ENCODE measurements at regions not wholly inside any gene's neighbourhood (a gene's known extent, or its start where the extent isn't known, plus 50 kb on each side); places are given as distances from the start of the nearest gene placed in this dataset.
"Not testable (repeated sequence)": the region's sequence is repeated elsewhere in the genome, so short reads cannot be mapped to it uniquely, and the experiment has no call there.

- no peak for DNase-seq (ENCODE audit: low spot score)
- ATAC-seq, result no peak
Measured at GRCh38 chr1:101185421-101185820, 51.4 kb upstream of the S1PR1 start.

DNA sequence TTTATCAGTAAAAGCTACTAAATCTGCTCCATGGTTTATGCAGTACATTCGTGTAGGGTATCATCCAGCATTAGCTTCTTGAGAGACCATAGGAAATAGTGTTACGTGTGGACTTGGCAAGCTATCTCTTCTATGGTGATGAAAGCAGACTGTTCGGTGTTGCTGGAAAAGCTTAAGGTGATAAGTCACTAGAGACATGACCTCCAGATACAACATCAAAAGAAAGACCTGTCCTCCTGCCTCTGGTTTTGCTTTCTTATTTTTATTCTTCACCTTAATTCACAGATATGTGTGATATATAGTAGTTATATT lies 53.5 kb upstream of the S1PR1 start:
- ATAC-seq, result peak; percentile 66
- no peak for DNase-seq (ENCODE audit: low spot score)

- peak; percentile 73 for ATAC-seq
- DNase-seq (ENCODE audit: low spot score), result no peak
Measured at GRCh38 chr1:101182627-101183387, 54.0 kb upstream of the S1PR1 start.

DNA sequence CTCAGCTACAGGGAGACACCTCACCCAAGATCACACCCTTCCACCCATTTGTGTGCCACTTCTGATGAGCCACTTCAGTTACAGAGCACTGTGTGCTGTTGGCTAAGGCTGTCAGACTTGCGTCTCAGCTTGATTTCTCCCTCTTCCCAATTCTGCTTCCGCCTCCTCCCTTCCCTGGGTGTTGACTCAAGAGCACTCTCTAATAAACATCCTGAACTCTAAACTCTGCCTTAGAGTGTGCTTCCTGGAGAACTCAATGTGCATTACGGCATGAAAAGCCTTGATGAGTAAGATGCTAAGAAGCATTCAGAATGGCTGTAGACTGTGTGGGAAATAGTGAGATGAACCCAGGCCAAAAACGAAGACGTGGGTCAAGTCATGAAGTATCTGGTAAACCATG lies 54.9 kb upstream of the S1PR1 start:
- ATAC-seq, result peak; percentile 53
- no peak for DNase-seq (ENCODE audit: low spot score)

- DNase-seq (ENCODE audit: low spot score), result no peak
- ATAC-seq, result no peak
Measured at GRCh38 chr1:101178688-101179491, 57.9 kb upstream of the S1PR1 start.

DNA sequence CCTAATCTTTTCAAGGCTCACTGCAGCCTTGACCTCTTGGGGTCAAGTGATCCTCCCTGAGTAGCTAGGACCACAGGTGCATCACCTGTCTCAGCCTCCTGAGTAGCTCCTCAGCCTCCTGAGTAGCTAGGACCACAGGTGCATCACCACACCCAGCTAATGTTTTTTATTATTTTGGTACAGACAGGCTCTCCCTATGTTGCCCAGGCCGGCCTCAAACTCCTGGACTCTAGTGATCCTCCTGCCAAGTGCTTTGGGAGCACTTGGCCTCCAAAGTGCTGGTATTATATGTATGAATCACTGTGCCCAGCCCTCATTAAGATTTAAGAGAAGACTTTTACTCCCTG lies 58.5 kb upstream of the S1PR1 start:
- DNase-seq (ENCODE audit: low spot score), result no peak
- ATAC-seq, result no peak

GRCh38 chr1:101175886-101176285 lies 60.9 kb upstream of the S1PR1 start:
- ATAC-seq, result no peak
- no peak for DNase-seq (ENCODE audit: low spot score)

DNA sequence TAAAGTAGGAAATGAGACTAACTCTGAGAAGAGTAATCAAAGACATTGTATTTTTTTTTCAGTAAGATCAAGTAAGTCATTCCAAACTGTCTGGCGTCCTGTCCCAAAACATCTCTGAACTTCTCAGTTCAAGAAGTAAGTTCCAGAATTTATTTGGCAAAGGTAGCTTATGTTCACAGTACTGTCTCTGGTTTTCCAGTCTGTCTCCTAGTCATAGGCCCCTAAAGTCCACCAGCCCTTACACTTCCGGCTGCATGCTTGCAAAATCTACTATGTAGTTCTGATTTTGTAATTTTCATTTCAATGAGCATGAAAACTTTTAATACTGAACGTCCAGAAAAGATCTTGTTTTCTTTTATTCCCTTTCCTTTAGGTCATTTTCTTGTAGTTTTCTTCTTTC lies 61.4 kb upstream of the S1PR1 start:
- no peak for DNase-seq (ENCODE audit: low spot score)
- ATAC-seq, result no peak

GRCh38 chr1:101174722-101175121 lies 62.1 kb upstream of the S1PR1 start:
- no peak for DNase-seq (ENCODE audit: low spot score)
- no peak for ATAC-seq

GRCh38 chr1:101174298-101174697 lies 62.5 kb upstream of the S1PR1 start:
- not testable (repeated sequence) for DNase-seq (ENCODE audit: low spot score)

DNA sequence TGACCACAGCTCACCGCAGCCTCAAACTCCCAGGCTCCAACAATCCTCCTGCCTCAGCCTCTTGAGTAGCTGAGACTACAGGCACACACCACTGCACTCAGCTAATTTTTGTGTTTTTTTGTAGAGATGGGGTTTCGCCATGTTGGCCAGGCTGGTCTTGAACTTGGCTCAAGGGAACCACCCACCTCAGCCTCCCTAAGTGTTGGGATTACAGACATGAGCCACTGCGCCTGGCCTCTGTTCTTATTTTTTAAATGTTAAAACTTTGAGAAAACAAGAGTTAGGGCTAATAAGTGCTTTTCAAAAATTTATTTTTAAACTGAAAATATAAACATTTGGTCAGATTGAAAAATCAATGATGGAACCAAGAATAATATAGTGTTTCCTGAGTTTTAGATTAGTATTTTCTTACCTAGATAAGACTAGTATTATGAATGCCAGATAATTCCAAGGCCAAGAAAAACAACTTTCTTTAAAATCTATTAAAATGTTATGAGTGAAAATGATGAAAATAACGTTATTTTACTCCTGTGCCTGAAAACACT lies 66.2 kb upstream of the S1PR1 start:
- ATAC-seq (no peak), DNase-seq (ENCODE audit: low spot score) (no peak)

More at GRCh38 chr1:101174298-101174697, 62.5 kb upstream of the S1PR1 start:
- not testable (repeated sequence) for ATAC-seq

DNA sequence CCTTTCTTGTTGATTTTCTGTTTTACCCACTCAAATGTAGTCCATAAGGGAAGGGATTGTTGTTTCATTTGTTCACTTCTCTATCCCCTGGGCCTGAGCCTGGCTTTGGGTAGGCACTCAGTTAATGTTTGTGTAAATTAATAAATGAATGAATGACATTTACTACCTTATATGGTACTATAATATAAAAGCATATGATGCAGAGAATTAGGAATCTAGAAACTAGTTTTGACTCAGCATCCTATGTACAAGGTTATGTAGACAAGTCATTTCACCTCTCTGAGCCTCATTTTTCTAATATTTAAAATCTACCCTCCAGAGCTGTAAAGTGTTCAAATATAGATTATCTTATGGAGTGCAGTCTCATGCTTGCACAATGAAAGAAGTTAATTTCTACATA lies 68.9 kb upstream of the S1PR1 start:
- no peak for ATAC-seq

DNA sequence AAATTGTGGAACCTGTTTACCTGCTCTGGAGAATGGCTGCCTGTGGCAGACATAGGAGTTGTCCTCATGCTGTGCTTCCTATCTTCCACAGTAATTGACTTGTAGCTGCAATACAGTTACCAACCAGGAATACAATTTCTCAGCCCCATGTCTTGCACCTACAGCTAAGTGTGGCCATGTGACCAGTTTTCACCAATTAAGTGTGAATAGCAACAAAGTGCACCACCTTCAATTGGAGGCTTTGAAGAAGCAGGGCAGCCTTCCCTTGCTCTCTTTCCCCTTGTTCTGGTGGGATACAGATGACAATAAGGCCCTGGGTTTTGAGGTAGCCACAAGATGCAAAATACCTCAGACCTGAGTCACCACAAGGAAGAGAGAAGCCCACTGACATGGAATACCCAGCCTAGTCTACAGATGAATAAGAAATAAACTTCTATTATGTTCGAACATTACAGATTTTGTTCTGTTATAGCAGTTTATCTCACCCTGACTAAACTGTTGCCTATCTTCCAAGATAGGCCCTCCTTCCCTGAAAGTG lies 70.2 kb upstream of the S1PR1 start:
- ATAC-seq (no peak), DNase-seq (ENCODE audit: low spot score) (no peak)

More for the DNA sequence above, 68.9 kb upstream of the S1PR1 start:
- no peak for DNase-seq (ENCODE audit: low spot score)

DNA sequence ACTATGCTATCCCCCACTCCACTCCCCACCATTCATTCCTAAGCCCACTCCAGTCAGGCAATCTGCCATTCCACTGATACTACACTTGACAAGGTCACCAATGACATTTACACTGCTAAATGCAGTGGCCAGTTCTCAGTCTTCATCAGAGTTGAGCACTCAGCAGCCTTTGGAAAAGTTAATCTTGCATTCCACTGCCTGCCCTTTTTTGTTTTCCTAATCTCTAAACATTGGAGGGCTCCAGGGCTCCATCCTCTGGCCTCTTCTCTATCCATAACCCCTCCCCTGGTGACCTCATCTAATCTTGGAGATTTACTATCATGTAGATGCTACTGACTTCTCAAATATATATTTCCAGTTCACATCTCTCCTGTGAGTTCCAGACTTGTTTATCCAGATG lies 70.9 kb upstream of the S1PR1 start:
- ATAC-seq (no peak), DNase-seq (ENCODE audit: low spot score) (no peak)

GRCh38 chr1:101165532-101165931 lies 71.3 kb upstream of the S1PR1 start:
- no peak for ATAC-seq
- no peak for DNase-seq (ENCODE audit: low spot score)

DNA sequence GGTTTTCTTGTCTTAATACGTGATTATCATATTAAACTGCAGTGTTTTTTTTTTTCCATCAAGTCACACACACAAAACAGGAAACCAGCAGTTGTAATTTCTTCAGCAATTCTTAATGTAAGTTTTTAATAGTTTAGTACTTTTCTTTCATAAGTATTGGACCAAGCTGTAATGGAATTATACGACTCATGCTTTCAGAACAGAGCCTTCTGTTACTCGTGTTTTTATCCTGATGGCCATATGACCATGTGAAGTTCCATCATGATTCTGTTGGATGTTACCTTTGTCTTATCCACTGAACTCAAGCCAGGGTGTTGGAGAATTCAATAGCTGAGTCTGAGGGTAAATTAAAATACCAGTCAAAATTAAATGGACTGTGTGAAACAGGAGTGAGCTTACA lies 72.0 kb upstream of the S1PR1 start:
- no peak for ATAC-seq
- no peak for DNase-seq (ENCODE audit: low spot score)

DNA sequence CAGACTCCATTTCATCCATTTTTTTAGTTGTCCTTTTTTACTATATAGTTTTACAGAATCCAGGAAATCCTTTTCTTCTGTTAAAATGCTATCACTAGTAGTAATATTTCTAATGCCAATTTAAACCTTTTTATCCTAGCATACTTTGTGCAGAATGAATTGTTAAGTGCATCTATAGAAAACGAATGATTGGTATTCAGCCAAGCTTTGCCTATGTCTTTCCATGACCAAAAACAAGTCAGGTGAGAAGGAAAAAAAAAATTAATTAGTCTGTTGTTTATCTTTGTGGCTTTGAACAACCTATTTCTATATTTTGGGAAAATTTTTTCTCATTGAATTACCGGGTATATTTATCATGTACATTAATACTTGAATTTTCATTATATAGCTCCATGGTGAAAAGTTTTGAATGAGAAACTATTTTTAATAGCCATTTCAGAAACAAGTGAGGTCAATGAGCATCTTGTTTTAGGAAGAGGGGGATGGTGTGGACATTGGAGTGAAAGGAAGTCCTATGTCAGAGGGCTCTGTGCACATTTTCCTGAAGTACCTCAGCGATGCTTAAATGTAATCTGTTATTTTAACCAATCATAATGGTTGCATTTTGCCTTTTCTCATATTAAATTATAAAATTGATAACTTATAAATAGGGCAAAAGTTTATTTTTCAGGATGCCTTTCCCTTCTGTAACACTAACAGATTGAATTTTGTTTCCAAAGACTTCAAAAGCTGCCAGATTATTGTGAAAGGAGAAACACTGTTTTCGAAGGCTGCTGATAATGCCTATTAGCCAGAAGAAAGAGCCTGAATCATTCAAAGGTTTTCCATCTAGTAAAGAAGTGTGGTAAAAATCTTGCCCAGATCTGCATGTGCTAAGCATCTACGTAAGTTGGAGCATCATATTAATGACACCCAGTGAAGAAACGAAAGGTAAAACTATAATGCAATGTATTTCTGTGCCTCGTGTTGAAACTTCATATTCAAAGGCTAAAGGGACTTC lies 73.8 kb upstream of the S1PR1 start:
- DNase-seq (ENCODE audit: low spot score) (no peak), ATAC-seq (peak; percentile 44)

GRCh38 chr1:101162300-101162699 lies 74.5 kb upstream of the S1PR1 start:
- no peak for ATAC-seq
- no peak for DNase-seq (ENCODE audit: low spot score)

- ATAC-seq, result peak; percentile 25
- DNase-seq (ENCODE audit: low spot score), result no peak
Measured at GRCh38 chr1:101161619-101162018, 75.2 kb upstream of the S1PR1 start.

GRCh38 chr1:101158424-101158823 lies 78.4 kb upstream of the S1PR1 start:
- no peak for DNase-seq (ENCODE audit: low spot score)
- no peak for ATAC-seq

DNA sequence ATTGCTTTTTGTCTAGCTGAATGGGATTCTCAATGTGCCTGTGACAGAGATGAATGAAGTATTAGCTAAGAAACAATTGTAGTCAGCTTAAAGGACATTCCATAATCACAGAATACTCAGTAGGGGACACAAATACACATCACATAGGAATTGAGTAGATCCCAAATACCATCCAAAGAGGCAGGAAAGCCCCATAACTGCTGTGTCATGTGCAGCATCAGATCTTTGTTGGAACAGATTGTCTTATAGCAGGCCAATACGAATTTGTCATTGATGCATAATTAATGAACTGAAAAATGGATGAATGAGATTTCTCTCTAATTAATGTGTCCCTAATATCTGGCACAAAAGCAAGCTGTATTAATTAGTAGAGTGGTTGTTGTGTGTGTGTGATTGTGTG lies 82.3 kb upstream of the S1PR1 start:
- DNase-seq (ENCODE audit: low spot score), result no peak
- no peak for ATAC-seq
